Stomach (tissue), 8 donors: ENCODE measurements at regions not wholly inside any gene's neighbourhood (a gene's known extent, or its start where the extent isn't known, plus 50 kb on each side); places are given as distances from the start of the nearest gene placed in this dataset.

Experiments used
- DNase-seq, 2 donors: peaks; one replicate each; pipeline versions ENCODE4 v3.0.0 to v3.0.0-alpha.2; 2013 to 2019
- H3K27ac ChIP-seq, 5 donors: fragments of 200-600 bp in 4 of 5; sonication (generic) in 4 of 5; one replicate each; pipeline ENCODE4 v1.5.1; 2013 to 2019; ENCODE audit warnings: mild to moderate bottlenecking in 1 of 5, moderate library complexity in 1 of 5
- H3K27me3 ChIP-seq, 3 donors: fragments of 200-600 bp; sonication (generic); one replicate each; pipeline ENCODE4 v1.5.1; 2017 to 2019; ENCODE audit warnings: mixed run types in 1 of 3
- H3K36me3 ChIP-seq, 4 donors: fragments of 200-600 bp; sonication (generic); 1 replicate in 3 of 4; 2 replicates in 1 of 4; pipeline ENCODE4 v1.5.1; 2016 to 2019
- H3K4me1 ChIP-seq, 4 donors: fragments of 200-600 bp; sonication (generic); one replicate each; pipeline ENCODE4 v1.5.1; 2016 to 2019
- H3K4me3 ChIP-seq, 4 donors: fragments of 200-600 bp; sonication (generic) in 3 of 4; one replicate each; pipeline ENCODE4 v1.5.1; 2016 to 2019; ENCODE audit warnings: mild to moderate bottlenecking in 1 of 4
- H3K9me3 ChIP-seq, 4 donors: fragments of 200-600 bp; sonication (generic); one replicate each; pipeline ENCODE4 v1.5.1; 2016 to 2019
- CTCF ChIP-seq, 7 experiments: fragments of 450-650 bp in 4 of 7; fragments of 200-600 bp in 3 of 7; sonication (generic) in 3 of 7; IDR thresholded peaks; one replicate each; pipeline ENCODE4 v1.5.1; 2016 to 2019; ENCODE audit warnings: antibody characterized with exemption in 7 of 7, control low read depth in 2 of 7, mild to moderate bottlenecking in 1 of 7
- EP300 ChIP-seq: sonication (generic); formaldehyde crosslinking; IDR thresholded peaks from one replicate; pipeline ENCODE4 v1.6.1; 2017; ENCODE audit warnings: antibody characterized with exemption
- POLR2A ChIP-seq, 4 donors: fragments of 450-650 bp; IDR thresholded peaks; one replicate each; pipeline ENCODE4 v1.6.1; 2016; ENCODE audit warnings: antibody characterized with exemption in 4 of 4, control low read depth in 2 of 4, mild to moderate bottlenecking in 1 of 4, moderate library complexity in 1 of 4
- POLR2AphosphoS5 ChIP-seq, 3 donors: sonication (generic); formaldehyde crosslinking; IDR thresholded peaks; one replicate each; pipeline ENCODE4 v1.6.1; 2016; ENCODE audit warnings: antibody characterized with exemption in 3 of 3
- WGBS, 5 donors: extraction: QIAGEN DNeasy Blood & Tissue Kit in 3 of 5; methylation state at CpG; one replicate each; pipeline versions ENCODE4 v1.1.5 to v1.1.7; 2013 to 2018; 5-methylcytosine and 5-hydroxymethylcytosine counted together
- intact Hi-C: fragments of 100-400 bp; cut with DNase I; formaldehyde crosslinking; loops from one replicate; pipeline ENCODE4 v1.15.1; 2023; ENCODE audit warnings: low total_unique reads
- donor health status: healthy with polysubstance abuse.
- donor health status: Bipolar disorder and iron deficiency.
- donor health status: healthy.

- no peaks in the 10 kb centered on the region for H3K4me1 ChIP-seq
These were observed 262.8 kb upstream of the CDH6 start for GRCh38 chr5:30930736-30931135.

GRCh38 chr5:30928956-30929355 lies 264.5 kb upstream of the CDH6 start:
- TF ChIP-seq EP300 (no peak), CTCF (IDR thresholded peaks at IDR 0.05) (no peak), POLR2A (IDR thresholded peaks at IDR 0.05) (no peak), POLR2AphosphoS5 (IDR thresholded peaks at IDR 0.05) (no peak)
- Histone ChIP-seq H3K27ac (no peak overlapping the region), H3K9me3 (peaks cover 0 to 4% (median 0%) of the 10 kb centered on the region in 4 donors), H3K36me3 (no peaks in the 10 kb centered on the region), H3K4me3 (no peak overlapping the region), H3K27me3 (no peaks in the 10 kb centered on the region), H3K4me1 (no peaks in the 10 kb centered on the region)
- intact Hi-C loops = no loop called here
- DNase-seq = no peak

More at GRCh38 chr5:30930736-30931135, 262.8 kb upstream of the CDH6 start:
- no peaks in the 10 kb centered on the region for H3K9me3 ChIP-seq
- no peak for DNase-seq
- intact Hi-C loops = no loop called here
- no peak overlapping the region for H3K4me3 ChIP-seq
- H3K36me3 ChIP-seq = no peaks in the 10 kb centered on the region
- no peaks in the 10 kb centered on the region for H3K27me3 ChIP-seq
- H3K27ac ChIP-seq = no peak overlapping the region
- 45 to 59% (median 51%) methylated on average over 2 of the region's 2 CpGs for WGBS, 5 donors
- TF ChIP-seq POLR2AphosphoS5 (IDR thresholded peaks at IDR 0.05) (no peak), CTCF (IDR thresholded peaks at IDR 0.05) (no peak), EP300 (no peak), POLR2A (IDR thresholded peaks at IDR 0.05) (no peak)

GRCh38 chr5:30926218-30926617 lies 267.3 kb upstream of the CDH6 start:
- H3K4me1 ChIP-seq = no peaks in the 10 kb centered on the region
- H3K36me3 ChIP-seq = no peaks in the 10 kb centered on the region
- TF ChIP-seq POLR2A (IDR thresholded peaks at IDR 0.05) = no peak
- 89 to 97% (median 94%) methylated on average over 3 of the region's 3 CpGs for WGBS, 5 donors
- intact Hi-C loops = no loop called here
- H3K4me3 ChIP-seq = no peak overlapping the region
- no peak overlapping the region for H3K27ac ChIP-seq
- H3K27me3 ChIP-seq = no peaks in the 10 kb centered on the region
- no peak for DNase-seq
- H3K9me3 ChIP-seq = peaks cover 0 to 4% (median 2%) of the 10 kb centered on the region in 4 donors

- Histone ChIP-seq H3K27me3 (no peaks in the 10 kb centered on the region), H3K27ac (no peak overlapping the region), H3K4me1 (no peaks in the 10 kb centered on the region), H3K36me3 (no peaks in the 10 kb centered on the region), H3K9me3 (peaks cover 0 to 4% (median 2%) of the 10 kb centered on the region in 4 donors), H3K4me3 (no peak overlapping the region)
- TF ChIP-seq CTCF (IDR thresholded peaks at IDR 0.05) = no peak
- TF ChIP-seq EP300 = no peak
- no peak for TF ChIP-seq POLR2A (IDR thresholded peaks at IDR 0.05)
- TF ChIP-seq POLR2AphosphoS5 (IDR thresholded peaks at IDR 0.05) = no peak
- DNase-seq = no peak
- intact Hi-C loops = no loop called here
- 91 to 94% (median 94%) methylated on average over 5 of the region's 5 CpGs for WGBS, 5 donors
These were observed 272.1 kb upstream of the CDH6 start for GRCh38 chr5:30921388-30921787.

- no peak for DNase-seq
- no peaks in the 10 kb centered on the region for H3K36me3 ChIP-seq
- H3K4me1 ChIP-seq = no peaks in the 10 kb centered on the region
- intact Hi-C loops = no loop called here
- WGBS, 5 donors = 70 to 87% (median 76%) methylated on average over 5 of the region's 5 CpGs
- no peak overlapping the region for H3K27ac ChIP-seq
- TF ChIP-seq POLR2A (IDR thresholded peaks at IDR 0.05) = no peak
- no peak for TF ChIP-seq EP300
- TF ChIP-seq CTCF (IDR thresholded peaks at IDR 0.05) = no peak
- no peak for TF ChIP-seq POLR2AphosphoS5 (IDR thresholded peaks at IDR 0.05)
- H3K27me3 ChIP-seq = no peaks in the 10 kb centered on the region
- H3K9me3 ChIP-seq = no peaks in the 10 kb centered on the region
- H3K4me3 ChIP-seq = no peak overlapping the region
These were observed 275.3 kb upstream of the CDH6 start for GRCh38 chr5:30918171-30918570.
